DOHH2 (cell line): ENCODE measurements at regions not wholly inside any gene's neighbourhood (a gene's known extent, or its start where the extent isn't known, plus 50 kb on each side); places are given as distances from the start of the nearest gene placed in this dataset.

Experiments
- H3F3A ChIP-seq: fragments of 200-600 bp; sonication (generic), shearing (Covaris generic); 2 replicates; pipeline ENCODE4 v1.6.0; 2016; ENCODE audit warnings: antibody characterized with exemption, mild to moderate bottlenecking; ENCODE audit not compliant: control insufficient read depth, insufficient read depth
- H3K27ac ChIP-seq: fragments of 200-600 bp; sonication (generic); 2 replicates; pipeline ENCODE4 v1.5.1; 2014; ENCODE audit warnings: low read depth, mild to moderate bottlenecking, low read length, moderate library complexity
- H3K27me3 ChIP-seq: fragments of 200-600 bp; sonication (generic); 2 replicates; pipeline ENCODE4 v1.6.1; 2014; ENCODE audit warnings: mild to moderate bottlenecking, low read length, mixed read lengths; ENCODE audit not compliant: control insufficient read depth
- H3K36me3 ChIP-seq: fragments of 200-600 bp; sonication (generic); 2 replicates; pipeline ENCODE4 v1.6.1; 2014; ENCODE audit warnings: mild to moderate bottlenecking, low read length, moderate library complexity, mixed read lengths; ENCODE audit not compliant: control insufficient read depth
- H3K4me1 ChIP-seq: fragments of 200-600 bp; sonication (generic); 2 replicates; pipeline ENCODE4 v1.6.1; 2014; ENCODE audit warnings: mild to moderate bottlenecking, low read length, mixed read lengths; ENCODE audit not compliant: control insufficient read depth
- H3K4me2 ChIP-seq: fragments of 200-600 bp; sonication (generic); 2 replicates; pipeline ENCODE4 v1.6.0; 2014; ENCODE audit warnings: mild to moderate bottlenecking, low read length, moderate library complexity
- H3K4me3 ChIP-seq: fragments of 200-600 bp; sonication (generic); 2 replicates; pipeline ENCODE4 v1.5.1; 2014; ENCODE audit warnings: mild to moderate bottlenecking, low read length, mixed read lengths
- H3K79me2 ChIP-seq: fragments of 200-600 bp; sonication (generic); 2 replicates; pipeline ENCODE4 v1.6.1; 2014; ENCODE audit warnings: mild to moderate bottlenecking, low read length, mixed read lengths; ENCODE audit not compliant: control insufficient read depth
- H3K9me2 ChIP-seq: fragments of 200-600 bp; sonication (generic); replicated peaks from 2 replicates; pipeline ENCODE4 v1.6.1; 2014; ENCODE audit warnings: mild to moderate bottlenecking, low read length, mixed read lengths; ENCODE audit not compliant: control insufficient read depth
- H3K9me3 ChIP-seq: fragments of 200-600 bp; sonication (generic); 2 replicates; pipeline ENCODE4 v1.6.1; 2014; ENCODE audit warnings: antibody characterized with exemption, low read length, mixed read lengths; ENCODE audit not compliant: control insufficient read depth, insufficient read depth
- H4K20me1 ChIP-seq: fragments of 200-600 bp; sonication (generic); 2 replicates; pipeline ENCODE4 v1.6.0; 2014; ENCODE audit warnings: low read depth, mild to moderate bottlenecking, antibody characterized with exemption, low read length, moderate library complexity; ENCODE audit not compliant: control insufficient read depth, insufficient read depth
- CTCF ChIP-seq: fragments of 200-600 bp; sonication (generic); IDR thresholded peaks from one replicate; pipeline ENCODE4 v1.5.1; 2014; ENCODE audit warnings: antibody characterized with exemption, mild to moderate bottlenecking, low read depth, low read length; ENCODE audit not compliant: poor library complexity, severe bottlenecking
- EZH2phosphoT487 ChIP-seq: fragments of 200-600 bp; sonication (generic); IDR thresholded peaks from 2 replicates; pipeline ENCODE4 v1.6.1; 2017; ENCODE audit warnings: borderline replicate concordance, mild to moderate bottlenecking, antibody characterized with exemption, low read length, moderate library complexity, mixed read lengths

GRCh38 chr3:34275811-34276210, 477.4 kb downstream of the PDCD6IP start:
- no peaks in the 10 kb centered on the region for H3K9me3 ChIP-seq
- no peaks in the 10 kb centered on the region for H3K4me1 ChIP-seq
- no peaks in the 10 kb centered on the region for H3K79me2 ChIP-seq
- no peaks in the 10 kb centered on the region for H3F3A ChIP-seq
- no peak overlapping the region for H3K27ac ChIP-seq
- H3K27me3 ChIP-seq = no peaks in the 10 kb centered on the region
- H4K20me1 ChIP-seq = no peaks in the 10 kb centered on the region
- no peaks in the 10 kb centered on the region for H3K36me3 ChIP-seq
- no peak overlapping the region for H3K4me2 ChIP-seq
- TF ChIP-seq EZH2phosphoT487 = no peak
- TF ChIP-seq CTCF = no peak
- no peak overlapping the region for H3K4me3 ChIP-seq
- H3K9me2 ChIP-seq = no peaks in the 10 kb centered on the region

- H4K20me1 ChIP-seq = no peaks in the 10 kb centered on the region
- H3K4me1 ChIP-seq = no peaks in the 10 kb centered on the region
- H3K36me3 ChIP-seq = no peaks in the 10 kb centered on the region
- H3K4me2 ChIP-seq = no peak overlapping the region
- H3K27ac ChIP-seq = no peak overlapping the region
- H3K27me3 ChIP-seq = no peaks in the 10 kb centered on the region
- H3K9me2 ChIP-seq = no peaks in the 10 kb centered on the region
- no peak for TF ChIP-seq CTCF
- no peak for TF ChIP-seq EZH2phosphoT487
- no peaks in the 10 kb centered on the region for H3K79me2 ChIP-seq
- H3K4me3 ChIP-seq = no peak overlapping the region
- no peaks in the 10 kb centered on the region for H3K9me3 ChIP-seq
- H3F3A ChIP-seq = no peaks in the 10 kb centered on the region
Measured at GRCh38 chr3:34276342-34276741, 477.9 kb downstream of the PDCD6IP start.

GRCh38 chr3:34277110-34277509, 478.7 kb downstream of the PDCD6IP start:
- H3F3A ChIP-seq = no peaks in the 10 kb centered on the region
- TF ChIP-seq CTCF = peak; percentile 48
- no peak for TF ChIP-seq EZH2phosphoT487
- no peaks in the 10 kb centered on the region for H4K20me1 ChIP-seq
- H3K4me2 ChIP-seq = no peak overlapping the region
- no peak overlapping the region for H3K4me3 ChIP-seq
- H3K27ac ChIP-seq = no peak overlapping the region
- no peaks in the 10 kb centered on the region for H3K9me3 ChIP-seq
- H3K9me2 ChIP-seq = no peaks in the 10 kb centered on the region
- no peaks in the 10 kb centered on the region for H3K79me2 ChIP-seq
- H3K27me3 ChIP-seq = no peaks in the 10 kb centered on the region
- H3K36me3 ChIP-seq = no peaks in the 10 kb centered on the region
- no peaks in the 10 kb centered on the region for H3K4me1 ChIP-seq

- no peaks in the 10 kb centered on the region for H3K79me2 ChIP-seq
- no peaks in the 10 kb centered on the region for H3K4me1 ChIP-seq
- H3K9me2 ChIP-seq = no peaks in the 10 kb centered on the region
- H3K9me3 ChIP-seq = no peaks in the 10 kb centered on the region
- H3K36me3 ChIP-seq = no peaks in the 10 kb centered on the region
- H3K4me3 ChIP-seq = no peak overlapping the region
- TF ChIP-seq EZH2phosphoT487 (no peak), CTCF (no peak)
- H3F3A ChIP-seq = no peaks in the 10 kb centered on the region
- H3K27ac ChIP-seq = no peak overlapping the region
- no peaks in the 10 kb centered on the region for H4K20me1 ChIP-seq
- H3K27me3 ChIP-seq = no peaks in the 10 kb centered on the region
- no peak overlapping the region for H3K4me2 ChIP-seq
Measured at GRCh38 chr3:34279901-34280300, 481.5 kb downstream of the PDCD6IP start.
